Heart left ventricle (tissue), 13 donors: ENCODE measurements at regions not wholly inside any gene's neighbourhood (a gene's known extent, or its start where the extent isn't known, plus 50 kb on each side); places are given as distances from the start of the nearest gene placed in this dataset.

Experiments
- POLR2A ChIP-seq, 2 donors: fragments of 450-650 bp; IDR thresholded peaks; one replicate each; pipeline ENCODE4 v1.6.1; 2017; ENCODE audit warnings: antibody characterized with exemption in 2 of 2, mild to moderate bottlenecking in 2 of 2, moderate library complexity in 2 of 2
- TF ChIP-seq, protein P1 (sequence below), 12 donors: fragments of 200-600 bp; sonication (generic) in 4 of 12; IDR thresholded peaks; one replicate each; pipeline versions ENCODE4 v1.5.0 to v1.8.0; 2018 to 2022; ENCODE audit warnings: antibody characterized with exemption in 12 of 12, mild to moderate bottlenecking in 5 of 12
- donor health status: ischemic (EF 13 %, LVEDD 7.1; RV severe dilation, severe dysfunction).
- donor health status: DM: no; HTN: yes; CAD: no.
- donor health status: DM: no; HTN: no; CAD: no.
- donor health status: ischemic (EF 25% LVEDD 6.9; RV normal size, moderate dysfunction).
- donor health status: ischemic (EF 25% LVEDD 5.7; RV mildly dilated, moderate dysfunction).
- donor health status: ischemic (EF 35%, LVEDD 5.7; RV mildly dilated, moderate dysfunction).
- donor health status: nonischemic (EF 11% LVEDD 7.7; RV severe dilation, severe dysfunction).
- donor health status: DM: yes; HTN: yes; CAD: no.
- donor health status: PGD.
- donor health status: ischemic (EF 29% LVEDD 5.4; RV normal size, mild dysfunction).
- donor health status: nonischemic (EF 23%, LVEDD 6.1; RV moderate dilation, normal function).

GRCh38 chr15:66959875-66960274, 105.5 kb upstream of the SMAD3 start:
- TF ChIP-seq, protein P1, sequence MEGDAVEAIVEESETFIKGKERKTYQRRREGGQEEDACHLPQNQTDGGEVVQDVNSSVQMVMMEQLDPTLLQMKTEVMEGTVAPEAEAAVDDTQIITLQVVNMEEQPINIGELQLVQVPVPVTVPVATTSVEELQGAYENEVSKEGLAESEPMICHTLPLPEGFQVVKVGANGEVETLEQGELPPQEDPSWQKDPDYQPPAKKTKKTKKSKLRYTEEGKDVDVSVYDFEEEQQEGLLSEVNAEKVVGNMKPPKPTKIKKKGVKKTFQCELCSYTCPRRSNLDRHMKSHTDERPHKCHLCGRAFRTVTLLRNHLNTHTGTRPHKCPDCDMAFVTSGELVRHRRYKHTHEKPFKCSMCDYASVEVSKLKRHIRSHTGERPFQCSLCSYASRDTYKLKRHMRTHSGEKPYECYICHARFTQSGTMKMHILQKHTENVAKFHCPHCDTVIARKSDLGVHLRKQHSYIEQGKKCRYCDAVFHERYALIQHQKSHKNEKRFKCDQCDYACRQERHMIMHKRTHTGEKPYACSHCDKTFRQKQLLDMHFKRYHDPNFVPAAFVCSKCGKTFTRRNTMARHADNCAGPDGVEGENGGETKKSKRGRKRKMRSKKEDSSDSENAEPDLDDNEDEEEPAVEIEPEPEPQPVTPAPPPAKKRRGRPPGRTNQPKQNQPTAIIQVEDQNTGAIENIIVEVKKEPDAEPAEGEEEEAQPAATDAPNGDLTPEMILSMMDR (IDR thresholded peaks at IDR 0.05) = no peak
- TF ChIP-seq POLR2A (IDR thresholded peaks at IDR 0.05) = no peak
